ENCODE measurements at regions not wholly inside any gene's neighbourhood (a gene's known extent, or its start where the extent isn't known, plus 50 kb on each side); places are given as distances from the start of the nearest gene placed in this dataset.

DNA sequence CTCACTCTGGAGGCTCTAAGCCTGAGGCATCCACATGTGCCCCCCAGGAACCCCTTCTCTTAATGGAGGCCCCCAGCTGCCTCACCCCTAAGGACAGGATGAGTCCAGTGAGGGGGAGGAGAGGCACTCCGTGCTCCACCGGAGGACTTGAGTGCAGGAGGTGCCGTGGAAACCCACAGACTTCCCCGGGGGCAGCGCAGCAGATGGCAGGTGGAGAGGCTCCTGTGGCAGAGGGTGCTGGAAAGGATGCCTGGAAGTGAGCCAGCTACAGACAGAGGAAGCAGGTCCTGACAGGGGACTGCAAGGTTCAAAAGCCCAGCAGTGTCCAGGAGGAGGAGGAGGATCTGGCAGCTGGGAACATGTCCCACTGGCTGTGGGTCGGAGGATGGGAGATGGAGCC is 1384.0 kb downstream of the TBC1D22A start:
- TF ChIP-seq, protein P1, sequence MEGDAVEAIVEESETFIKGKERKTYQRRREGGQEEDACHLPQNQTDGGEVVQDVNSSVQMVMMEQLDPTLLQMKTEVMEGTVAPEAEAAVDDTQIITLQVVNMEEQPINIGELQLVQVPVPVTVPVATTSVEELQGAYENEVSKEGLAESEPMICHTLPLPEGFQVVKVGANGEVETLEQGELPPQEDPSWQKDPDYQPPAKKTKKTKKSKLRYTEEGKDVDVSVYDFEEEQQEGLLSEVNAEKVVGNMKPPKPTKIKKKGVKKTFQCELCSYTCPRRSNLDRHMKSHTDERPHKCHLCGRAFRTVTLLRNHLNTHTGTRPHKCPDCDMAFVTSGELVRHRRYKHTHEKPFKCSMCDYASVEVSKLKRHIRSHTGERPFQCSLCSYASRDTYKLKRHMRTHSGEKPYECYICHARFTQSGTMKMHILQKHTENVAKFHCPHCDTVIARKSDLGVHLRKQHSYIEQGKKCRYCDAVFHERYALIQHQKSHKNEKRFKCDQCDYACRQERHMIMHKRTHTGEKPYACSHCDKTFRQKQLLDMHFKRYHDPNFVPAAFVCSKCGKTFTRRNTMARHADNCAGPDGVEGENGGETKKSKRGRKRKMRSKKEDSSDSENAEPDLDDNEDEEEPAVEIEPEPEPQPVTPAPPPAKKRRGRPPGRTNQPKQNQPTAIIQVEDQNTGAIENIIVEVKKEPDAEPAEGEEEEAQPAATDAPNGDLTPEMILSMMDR (IDR thresholded peaks at IDR 0.05): no peak
- TF ChIP-seq EP300 (IDR thresholded peaks at IDR 0.05) (no peak), POLR2A (IDR thresholded peaks at IDR 0.05) (no peak)

Data from tibial nerve (tissue), 4 donors.